Stimulated activated CD4-positive, alpha-beta T cell treated with anti-CD3 and anti-CD28 coated beads, Interleukin-2, amount 100 ng/mL, for 48 hours (primary cell): ENCODE measurements at regions not wholly inside any gene's neighbourhood (a gene's known extent, or its start where the extent isn't known, plus 50 kb on each side); places are given as distances from the start of the nearest gene placed in this dataset.
"Not testable (repeated sequence)": the region's sequence is repeated elsewhere in the genome, so short reads cannot be mapped to it uniquely, and the experiment has no call there.

Experiments used
- DNase-seq, 2 donors: peaks; one replicate each; pipeline ENCODE4 v3.0.0-alpha.2; 2020

DNA sequence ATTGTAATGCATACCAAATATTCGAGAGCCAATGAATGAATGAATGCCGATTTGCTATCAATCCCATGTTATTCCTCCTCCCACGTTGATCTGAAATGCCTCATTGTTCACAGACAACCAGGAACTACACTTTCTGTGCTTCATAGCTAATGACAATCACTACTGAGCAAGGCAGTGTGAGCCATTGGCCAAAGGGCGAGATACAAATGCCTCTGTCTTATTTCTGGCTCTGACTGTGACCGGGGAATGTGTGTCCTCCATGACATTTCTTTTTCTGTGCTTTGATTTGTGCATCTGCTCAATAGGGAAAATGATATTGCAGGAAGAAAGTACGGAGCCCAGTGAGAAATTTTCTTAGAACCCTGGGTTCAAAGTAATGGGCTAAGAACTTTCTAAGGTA is 217.1 kb downstream of the CXCL12 start:
- no peak for DNase-seq

DNA sequence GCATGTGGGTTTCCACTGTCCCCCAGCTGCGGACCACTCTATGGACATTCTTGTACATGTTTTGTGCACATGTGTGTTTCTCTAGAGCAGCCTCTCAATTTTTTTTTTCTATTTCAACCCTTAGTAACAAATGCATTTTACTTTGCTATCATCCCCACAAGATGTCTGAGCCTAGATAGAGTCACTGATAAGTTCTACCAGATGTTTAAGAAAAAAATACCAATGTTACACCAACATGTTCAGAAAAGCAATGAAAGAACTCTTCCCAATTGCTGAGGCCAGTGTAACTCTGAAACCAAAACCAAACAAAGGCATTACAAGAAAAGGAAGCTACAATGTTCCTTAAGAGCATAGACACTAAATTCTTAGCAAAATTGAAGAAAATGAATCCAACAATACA is 218.5 kb downstream of the CXCL12 start:
- DNase-seq, result no peak

DNA sequence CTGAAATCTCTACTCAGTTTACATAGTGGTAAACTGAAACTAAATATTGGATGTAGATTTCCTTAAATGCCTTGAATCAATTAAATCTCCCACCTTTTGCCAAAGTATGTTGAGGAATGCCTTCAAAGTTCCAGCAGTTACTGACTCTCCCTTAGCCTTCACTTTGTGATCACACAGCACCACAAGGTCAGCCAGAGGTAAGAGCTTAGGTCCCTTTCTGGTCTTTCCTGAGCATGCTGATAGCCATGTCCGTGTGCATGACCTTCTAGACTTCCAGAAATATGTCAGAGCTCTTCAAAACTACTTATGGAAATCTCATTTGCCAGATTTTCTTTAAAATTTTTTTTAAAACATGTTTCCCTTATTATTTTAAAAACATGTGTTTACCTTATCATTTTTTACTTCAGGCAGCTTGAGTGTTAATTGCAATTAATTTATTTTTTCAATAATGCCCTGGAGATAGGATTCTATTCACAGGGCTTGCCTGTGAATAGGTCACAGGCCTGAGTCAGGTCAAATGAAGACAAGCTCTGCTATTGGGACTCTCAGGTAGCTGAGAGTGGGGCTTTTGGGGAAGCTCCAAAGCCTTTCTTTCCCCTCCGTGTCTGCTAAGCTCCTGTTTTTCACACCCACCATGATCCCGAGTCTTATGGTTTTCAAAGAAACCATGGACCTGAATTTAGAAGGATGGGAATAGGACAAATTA is 220.5 kb downstream of the CXCL12 start:
- DNase-seq, result no peak

DNA sequence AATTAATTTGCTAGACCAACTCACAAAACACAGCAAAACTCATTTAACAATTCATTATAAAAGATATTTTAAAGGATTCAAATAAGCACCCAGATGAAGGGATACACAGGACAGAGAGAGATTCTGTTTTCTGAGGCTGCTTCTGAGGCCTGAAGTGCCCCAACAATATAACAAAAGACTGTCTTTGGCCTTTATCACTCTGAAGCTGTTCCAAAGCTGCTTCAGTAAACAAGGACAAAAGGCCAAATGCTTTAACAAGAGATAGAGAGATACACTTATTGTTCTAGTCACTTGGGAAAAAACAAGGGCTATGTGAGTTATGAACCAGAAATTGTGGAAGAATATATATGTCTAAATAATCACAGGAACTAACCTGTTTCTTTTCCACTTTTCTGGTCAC is 223.7 kb downstream of the CXCL12 start:
- no peak for DNase-seq

DNA sequence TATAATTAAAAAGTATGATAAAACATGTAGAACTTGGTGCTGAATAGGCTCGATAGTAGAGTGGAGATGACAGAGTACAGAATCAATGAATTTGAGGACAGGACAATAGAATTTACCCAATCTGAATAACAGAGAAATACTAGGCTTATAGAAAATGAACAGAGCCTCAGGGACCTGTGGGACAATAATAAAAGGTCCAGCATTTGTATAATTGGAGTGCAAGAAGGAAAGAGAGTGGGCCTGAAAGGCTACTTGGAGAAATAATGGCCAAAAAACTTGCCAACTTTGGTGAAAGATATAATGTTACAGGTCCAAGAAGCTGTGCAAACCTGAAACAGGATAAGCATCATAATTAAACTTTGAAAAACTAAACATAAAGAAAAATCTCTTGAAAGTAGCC is 227.3 kb downstream of the CXCL12 start:
- no peak for DNase-seq

DNA sequence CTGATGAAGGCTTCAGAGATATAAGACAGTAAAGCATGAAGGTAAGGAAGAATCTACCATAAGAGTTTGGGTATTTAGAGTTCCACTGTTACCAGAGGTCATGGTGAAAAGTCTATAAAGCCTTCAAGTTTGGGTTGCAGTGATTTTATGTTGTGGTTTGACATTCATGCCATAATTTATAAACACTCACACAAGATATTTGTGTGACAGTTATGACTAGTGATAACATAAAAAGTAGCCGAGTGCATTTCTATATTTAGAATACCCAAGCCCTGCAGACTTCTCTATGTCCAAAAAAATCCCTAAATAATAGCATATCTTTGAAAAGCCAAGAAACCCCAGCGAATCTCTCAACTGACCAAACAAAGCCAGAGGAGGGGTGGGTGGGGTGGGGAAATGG is 229.9 kb downstream of the CXCL12 start:
- no peak for DNase-seq

DNA sequence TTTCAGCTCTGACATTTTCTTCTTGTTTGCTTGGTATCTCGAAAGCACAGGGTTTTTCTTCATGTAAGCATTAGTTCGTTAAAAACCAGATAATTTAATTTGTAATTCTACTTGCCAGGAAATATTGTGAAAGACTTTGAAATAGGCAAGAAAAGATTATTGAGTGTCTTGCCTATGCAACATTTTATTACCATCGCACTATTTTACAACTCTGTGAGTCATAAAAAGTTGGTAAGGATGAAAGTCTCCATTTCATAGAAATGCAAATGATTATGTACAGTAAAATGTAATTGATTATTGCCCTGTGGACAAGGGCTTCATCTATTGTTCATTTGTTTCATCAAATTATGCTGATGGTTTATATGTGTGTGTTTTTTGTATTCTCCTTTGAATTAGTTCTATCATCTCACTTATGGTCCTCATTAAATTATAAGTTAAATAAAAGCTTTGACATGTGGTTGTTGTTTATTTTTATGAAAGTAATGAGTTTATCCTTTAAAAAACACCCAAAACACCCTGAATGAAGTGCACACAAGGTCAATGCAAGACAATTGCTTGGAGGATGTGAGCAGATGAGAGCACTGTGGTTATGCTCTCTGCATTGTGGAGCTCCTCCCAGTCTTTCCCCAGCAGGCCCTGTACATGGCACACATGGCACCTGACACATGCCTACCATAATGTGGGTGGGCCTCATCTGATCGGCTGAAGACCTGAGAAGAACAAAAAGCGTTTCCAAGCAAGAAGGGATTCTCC is 230.8 kb downstream of the CXCL12 start:
- no peak for DNase-seq

DNA sequence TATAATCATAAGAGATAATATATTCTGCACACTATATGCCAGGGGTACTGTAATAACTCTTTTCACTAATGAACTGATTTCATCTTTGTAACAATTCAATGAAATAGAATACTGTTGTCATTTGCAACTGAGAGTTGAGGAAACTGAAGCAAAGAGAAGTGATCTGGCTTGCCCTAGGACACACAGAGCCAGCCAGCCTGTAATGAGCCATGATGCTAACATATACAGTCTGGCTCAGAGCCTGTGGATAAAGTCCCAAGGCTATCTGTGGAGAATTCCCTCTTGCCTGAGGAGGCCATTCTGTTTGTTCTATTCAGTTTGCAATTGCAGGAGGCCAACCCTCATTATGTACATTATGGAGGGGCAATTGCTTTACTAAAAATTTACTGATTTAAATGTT is 241.3 kb downstream of the CXCL12 start:
- no peak for DNase-seq

DNA sequence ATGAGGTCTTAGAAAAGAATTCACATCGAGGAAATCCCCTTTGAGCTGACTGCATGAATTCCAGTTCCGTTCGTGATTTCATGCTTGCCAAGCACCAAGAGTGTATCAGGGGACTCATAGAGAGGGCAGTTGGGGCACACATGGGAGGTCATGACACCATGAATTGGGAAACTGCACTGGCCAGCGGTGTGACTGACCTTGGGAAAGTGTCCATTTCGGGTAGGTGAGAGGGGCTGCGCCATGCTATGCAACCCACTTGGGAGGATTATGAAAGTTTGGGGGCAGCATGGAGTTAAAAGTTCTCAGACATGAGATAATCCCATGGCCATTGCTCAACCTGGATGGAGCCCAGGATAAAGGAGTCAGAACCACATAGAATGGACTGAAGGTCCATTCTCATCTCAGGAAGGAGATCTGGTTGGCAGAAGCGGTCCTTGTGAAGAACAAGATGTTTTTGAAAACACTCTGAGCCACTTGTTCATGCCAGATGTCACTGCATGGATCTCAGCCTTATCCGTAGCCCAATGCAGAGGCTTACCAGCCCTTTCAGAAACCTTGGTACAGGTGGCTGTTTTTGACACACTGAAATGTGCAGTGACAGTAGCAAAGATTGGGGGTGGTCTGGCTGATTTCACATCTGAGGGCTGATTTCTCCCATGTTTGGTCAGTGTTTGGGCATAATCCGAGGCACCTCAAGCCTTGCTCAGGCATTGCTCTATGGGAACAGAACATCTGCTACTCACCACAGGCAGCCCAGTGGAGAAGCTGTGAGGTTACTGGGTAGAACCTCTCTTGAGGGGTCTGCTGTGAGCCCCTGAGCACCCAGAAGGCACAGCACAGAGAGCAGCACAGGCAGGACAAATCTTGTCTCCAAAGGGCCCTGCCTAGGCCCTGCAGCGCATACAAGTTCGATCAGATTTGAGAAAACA is 252.3 kb downstream of the CXCL12 start:
- DNase-seq, result no peak

DNA sequence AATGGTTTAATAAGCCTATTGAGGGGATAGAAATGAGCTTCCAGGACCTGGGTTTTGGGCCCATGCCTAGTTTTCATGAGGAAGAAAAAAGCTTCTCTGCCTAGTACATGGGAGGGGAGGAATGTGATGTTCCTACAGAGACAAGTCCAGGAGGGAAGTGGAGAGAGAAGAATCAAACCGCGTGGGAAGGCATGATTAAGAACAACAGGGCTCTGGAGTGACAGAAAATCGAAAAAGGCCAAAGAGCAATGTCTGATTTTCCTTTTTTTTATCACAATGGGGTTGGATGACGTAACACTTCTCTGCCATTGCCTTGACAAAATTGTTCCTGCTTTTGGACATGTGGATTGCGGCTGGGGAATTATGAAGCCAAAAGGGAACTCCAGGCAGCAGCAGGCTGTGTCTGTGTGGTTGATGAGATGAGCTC is 258.6 kb downstream of the CXCL12 start:
- no peak for DNase-seq

DNA sequence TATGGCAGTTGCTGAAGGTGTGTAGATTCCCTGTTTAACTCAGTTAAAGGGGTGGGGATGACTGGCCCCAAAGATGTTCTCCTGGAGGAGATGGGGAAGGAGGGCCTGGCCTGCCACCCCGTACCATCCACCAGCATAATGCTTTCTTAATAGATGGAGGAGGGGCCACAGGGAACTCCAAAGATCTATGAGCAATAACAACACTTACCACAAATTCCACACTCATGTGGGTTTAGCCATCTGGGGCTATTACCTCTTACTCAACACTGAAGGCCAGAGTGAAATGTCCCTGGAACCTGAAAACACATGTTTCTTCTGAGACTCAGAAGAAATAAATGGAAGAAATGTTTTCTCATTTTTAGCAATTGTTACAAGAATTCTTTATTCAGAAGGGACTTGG is 259.0 kb downstream of the CXCL12 start:
- DNase-seq, result no peak

DNA sequence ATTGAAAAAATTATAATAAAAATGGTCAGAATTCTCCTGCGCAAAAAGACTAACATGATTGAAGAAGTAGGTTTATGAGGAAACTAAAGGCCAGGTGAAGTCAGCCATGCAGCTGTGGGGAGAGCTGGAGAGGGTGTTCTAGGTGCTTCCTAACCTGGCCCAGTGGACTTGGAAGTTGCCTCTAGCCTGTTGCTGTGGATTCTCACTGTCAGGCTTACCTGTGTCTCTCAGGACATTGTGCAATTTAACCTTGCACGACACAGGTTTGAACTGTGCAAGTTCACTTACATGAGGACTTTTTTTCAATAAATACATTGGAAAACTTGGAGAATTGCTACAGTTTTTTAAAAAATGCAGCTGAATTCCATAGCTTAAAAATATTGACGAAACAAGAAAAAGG is 266.4 kb downstream of the CXCL12 start:
- DNase-seq, result no peak

DNA sequence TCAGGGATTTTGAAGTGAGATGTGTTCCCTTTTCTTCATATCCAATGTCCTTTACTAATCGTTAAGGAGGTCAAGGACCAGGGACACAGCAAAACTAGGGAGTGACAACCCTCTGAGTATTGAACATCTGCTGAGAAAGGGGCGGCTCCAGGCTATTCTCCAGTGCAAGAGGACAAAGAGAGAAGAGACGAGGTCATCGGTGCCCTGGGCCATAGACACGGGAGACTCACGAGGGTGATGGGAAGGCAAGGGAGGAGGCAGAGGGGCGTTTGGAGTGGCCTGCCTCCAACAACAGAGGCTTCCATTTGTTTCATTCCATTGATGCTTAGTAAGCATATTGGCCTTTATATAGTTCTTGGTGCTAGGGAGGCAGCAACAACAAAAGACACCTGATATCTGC is 268.4 kb downstream of the CXCL12 start:
- no peak for DNase-seq

DNA sequence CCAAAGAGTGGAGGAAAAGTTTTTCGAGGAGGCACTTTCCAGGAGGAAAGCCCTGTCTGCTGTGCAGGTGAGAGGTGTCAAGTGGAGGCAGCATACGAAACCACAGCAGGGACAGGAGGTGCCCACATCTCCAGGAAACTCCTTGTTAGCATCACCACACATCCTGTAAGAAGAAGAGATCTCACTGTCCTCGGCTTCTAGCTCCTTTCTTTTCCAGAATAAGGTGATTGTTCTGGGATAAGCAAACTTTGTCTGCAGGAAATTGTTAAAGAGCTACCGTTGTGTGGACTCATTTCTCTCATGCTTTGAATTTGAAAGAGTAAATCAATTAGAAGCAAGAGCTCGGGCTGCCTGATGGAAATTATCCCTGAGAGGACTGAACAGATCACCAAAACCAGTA is 269.4 kb downstream of the CXCL12 start:
- DNase-seq, result no peak

DNA sequence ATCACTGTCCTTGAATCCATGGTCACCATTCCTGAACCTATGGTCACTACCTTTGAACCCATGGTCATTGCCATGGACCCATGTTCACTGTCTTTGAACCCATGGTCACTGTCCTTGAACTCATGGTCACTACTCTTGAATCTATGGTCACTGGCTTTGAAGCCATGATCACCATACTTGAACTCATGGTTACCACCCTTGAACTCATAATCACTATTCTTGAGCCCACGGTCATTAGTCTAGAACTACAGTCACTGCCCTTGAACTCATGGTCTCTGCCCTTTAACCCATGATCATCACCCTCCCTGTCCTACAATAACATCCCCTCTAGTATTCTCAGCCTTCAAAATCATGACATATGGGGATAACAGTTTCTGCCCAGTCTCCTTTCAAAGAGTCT is 270.5 kb downstream of the CXCL12 start:
- DNase-seq, result no peak

DNA sequence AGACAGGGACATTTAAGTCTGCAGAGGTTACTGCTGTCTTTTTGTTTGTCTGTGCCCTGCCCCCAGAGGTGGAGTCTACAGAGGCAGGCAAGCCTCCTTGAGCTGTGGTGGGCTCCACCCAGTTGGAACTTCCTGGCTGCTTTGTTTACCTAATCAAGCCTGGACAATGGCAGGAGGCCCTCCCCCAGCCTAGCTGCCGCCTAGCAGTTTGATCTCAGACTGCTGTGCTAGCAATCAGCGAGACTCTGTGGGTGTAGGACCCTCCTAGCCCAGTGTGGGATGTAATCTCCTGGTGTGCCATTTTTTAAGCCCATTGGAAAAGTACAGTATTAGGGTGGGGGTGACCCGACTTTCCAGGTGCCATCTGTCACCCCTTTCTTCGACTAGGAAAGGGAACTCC is 272.6 kb downstream of the CXCL12 start:
- not testable (repeated sequence) for DNase-seq

DNA sequence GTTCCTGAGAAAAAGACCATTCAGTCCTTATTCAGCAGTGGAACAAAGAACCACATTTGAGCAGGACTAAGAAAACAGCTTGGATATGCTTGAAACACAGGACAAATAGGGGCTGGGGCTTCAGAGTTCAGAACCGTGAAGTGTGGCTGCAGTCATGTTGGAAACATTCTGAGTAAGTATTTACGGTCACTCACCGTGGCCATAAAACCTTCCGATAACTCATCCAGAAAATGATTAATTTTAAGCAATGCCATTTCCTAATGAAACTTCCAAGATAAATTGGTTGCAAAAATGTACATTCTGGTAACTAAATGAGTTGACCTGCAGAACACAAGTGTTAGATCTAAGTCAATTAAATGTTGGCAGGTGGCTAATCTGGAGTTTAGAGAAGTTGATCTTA is 279.2 kb downstream of the CXCL12 start:
- no peak for DNase-seq

DNA sequence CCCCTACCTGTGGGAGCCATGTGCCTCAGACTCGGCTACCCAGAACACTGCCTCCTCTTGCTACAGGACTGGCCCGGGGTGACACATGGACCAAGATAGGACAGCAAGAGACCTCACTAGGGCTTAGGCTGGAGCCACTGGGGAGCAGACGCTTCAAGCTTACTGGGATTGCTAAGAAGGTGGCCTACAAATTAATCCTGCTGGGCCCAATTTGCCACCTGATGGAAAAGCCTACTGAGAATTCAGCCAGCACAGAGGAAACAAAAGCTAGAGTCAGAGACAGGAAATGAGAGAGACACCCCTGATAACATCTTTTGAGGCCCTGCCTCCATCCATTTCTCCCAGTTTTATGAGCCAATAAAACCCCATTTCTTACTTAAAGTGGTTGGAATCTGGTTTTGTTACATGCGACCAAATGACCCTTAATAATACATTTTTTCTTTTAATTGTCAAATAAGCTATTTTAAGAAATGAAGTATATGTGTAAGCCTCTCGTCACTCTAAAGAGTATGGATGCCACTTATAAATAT is 282.1 kb downstream of the CXCL12 start:
- no peak for DNase-seq

DNA sequence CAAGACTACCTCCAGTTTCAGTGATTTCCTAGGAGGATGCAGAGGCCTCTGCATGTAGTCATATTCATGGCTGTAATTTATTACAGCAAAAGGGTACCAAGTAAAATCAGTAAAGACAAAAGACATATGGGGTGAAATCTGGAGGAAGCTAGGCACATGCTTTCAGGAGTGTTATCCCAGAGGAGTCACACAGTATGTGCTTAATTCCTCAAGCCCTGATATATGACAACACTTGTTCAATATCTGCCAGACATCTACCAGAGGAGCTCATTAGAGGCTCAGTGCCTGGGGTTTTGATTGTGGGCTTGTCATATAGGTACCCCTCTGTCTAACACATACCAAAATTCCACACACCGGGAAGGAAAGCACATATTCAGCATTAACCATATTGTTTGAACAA is 283.8 kb downstream of the CXCL12 start:
- no peak for DNase-seq

DNA sequence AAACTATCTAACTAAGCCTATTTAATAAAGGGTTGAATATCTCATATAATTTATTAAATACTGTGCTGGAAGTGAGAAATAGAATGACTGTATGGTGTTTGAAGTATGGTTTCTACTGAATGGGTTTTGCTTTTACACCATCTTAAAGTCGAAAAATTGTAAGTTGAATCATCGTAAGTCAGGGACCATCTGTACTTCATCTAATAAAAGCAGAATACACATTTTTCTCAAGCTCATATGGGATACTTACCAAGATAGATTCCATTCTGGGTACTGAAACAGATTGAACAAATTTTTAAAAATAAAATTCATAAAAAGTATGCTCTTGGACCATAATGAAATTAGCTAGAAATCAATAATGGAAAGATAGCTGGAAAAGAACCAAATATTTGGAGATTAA is 285.4 kb downstream of the CXCL12 start:
- DNase-seq, result no peak

DNA sequence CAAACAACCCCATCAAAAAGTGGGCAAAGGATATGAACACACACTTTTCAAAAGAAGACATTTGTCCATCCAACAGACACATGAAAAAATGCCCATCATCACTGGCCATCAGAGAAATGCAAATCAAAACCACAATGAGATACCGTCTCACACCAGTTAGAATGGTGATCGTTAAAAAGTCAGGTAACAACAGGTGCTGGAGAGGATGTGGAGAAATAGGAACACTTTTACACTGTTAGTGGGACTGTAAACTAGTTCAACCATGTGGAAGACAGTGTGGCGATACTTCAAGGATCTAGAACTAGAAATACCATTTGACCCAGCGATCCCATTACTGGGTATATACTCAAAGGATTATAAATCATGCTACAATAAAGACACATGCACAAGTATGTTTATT is 288.7 kb downstream of the CXCL12 start:
- not testable (repeated sequence) for DNase-seq

DNA sequence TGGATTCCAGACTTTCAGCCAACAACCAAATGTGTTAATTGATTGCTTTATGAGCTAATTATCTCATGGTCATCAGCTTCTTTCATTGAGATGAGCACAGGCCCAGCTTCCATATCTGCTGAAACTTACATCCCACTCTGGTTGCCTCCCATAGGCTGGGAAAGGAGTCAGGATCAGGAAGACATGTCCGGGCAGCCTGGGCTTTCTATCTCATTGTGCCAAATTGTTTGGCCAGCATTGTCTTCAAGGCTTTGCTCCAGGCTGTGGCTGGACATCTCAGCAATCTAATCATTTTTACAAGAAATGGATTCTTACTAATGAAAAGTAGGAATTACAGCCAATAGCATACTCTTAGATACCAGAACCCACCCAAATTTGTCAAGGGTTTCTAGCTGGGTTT is 295.2 kb downstream of the CXCL12 start:
- DNase-seq, result no peak

DNA sequence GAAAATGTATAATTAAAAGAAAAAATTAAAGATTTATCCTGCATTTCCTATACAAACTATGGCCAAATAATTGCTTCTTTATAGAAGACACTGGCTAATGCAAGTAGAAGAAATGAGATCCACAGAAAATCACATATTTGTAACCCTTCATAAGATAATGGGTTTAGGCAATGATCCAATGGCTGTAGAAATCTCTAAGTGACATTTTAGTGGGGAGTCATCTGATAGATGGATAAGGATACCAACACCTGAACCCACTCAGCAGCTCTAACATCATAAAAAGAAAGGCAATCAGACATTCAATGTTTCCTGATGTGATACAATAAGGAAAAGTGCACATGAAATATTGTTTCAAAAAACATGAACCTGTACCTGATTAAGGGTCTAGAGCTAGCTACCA is 297.5 kb downstream of the CXCL12 start:
- DNase-seq, result no peak
